OCI-LY3 (cell line): ENCODE measurements at regions not wholly inside any gene's neighbourhood (a gene's known extent, or its start where the extent isn't known, plus 50 kb on each side); places are given as distances from the start of the nearest gene placed in this dataset.

Experiments
- CTCF ChIP-seq: fragments of 200-600, 300-600 bp; sonication (generic); IDR thresholded peaks from 2 replicates; pipeline ENCODE4 v1.5.1; 2014; ENCODE audit warnings: antibody characterized with exemption, low read length, low read depth
- EZH2phosphoT487 ChIP-seq: fragments of 200-600 bp; shearing (Covaris generic); IDR thresholded peaks from 2 replicates; pipeline ENCODE4 v1.6.1; 2018; ENCODE audit warnings: antibody characterized with exemption, mixed run types, low read depth

- TF ChIP-seq CTCF (no peak), EZH2phosphoT487 (no peak)
Measured at GRCh38 chr17:79282294-79282693, 207.7 kb downstream of the ENGASE start.
